SU-DHL-6 (cell line): ENCODE measurements at regions not wholly inside any gene's neighbourhood (a gene's known extent, or its start where the extent isn't known, plus 50 kb on each side); places are given as distances from the start of the nearest gene placed in this dataset.
A peak's percentile ranks its signal among the peaks of the same experiment; 100 is the strongest.
"Not testable (repeated sequence)": the region's sequence is repeated elsewhere in the genome, so short reads cannot be mapped to it uniquely, and the experiment has no call there.

Source experiments
- H2AFZ ChIP-seq: fragments of 200-600 bp; sonication (generic); 2 replicates; pipeline ENCODE4 v1.6.1; 2014; ENCODE audit warnings: low read depth, mild to moderate bottlenecking, moderate library complexity, mixed read lengths, antibody characterized with exemption, low read length; ENCODE audit not compliant: severe bottlenecking
- H3F3A ChIP-seq: fragments of 200-600 bp; shearing (Covaris generic); 2 replicates; pipeline ENCODE4 v1.6.0; 2016; ENCODE audit warnings: antibody characterized with exemption, mild to moderate bottlenecking; ENCODE audit not compliant: insufficient read depth
- H3K27ac ChIP-seq: fragments of 200-600 bp; sonication (generic); 2 replicates; pipeline ENCODE4 v1.5.1; 2016; ENCODE audit warnings: low read depth, mild to moderate bottlenecking, low read length, moderate library complexity, mixed read lengths
- H3K27me3 ChIP-seq: fragments of 200-600 bp; sonication (generic), shearing (Covaris generic); 2 replicates; pipeline ENCODE4 v1.6.0; 2014; ENCODE audit warnings: mild to moderate bottlenecking, low read length
- H3K36me3 ChIP-seq: fragments of 200-600 bp; sonication (generic); 2 replicates; pipeline ENCODE4 v1.6.1; 2014; ENCODE audit warnings: mild to moderate bottlenecking, low read length, mixed read lengths
- H3K4me2 ChIP-seq: fragments of 300-600, 200-600 bp; shearing (Covaris generic), sonication (generic); 2 replicates; pipeline ENCODE4 v1.6.0; 2014; ENCODE audit warnings: low read length, low read depth, mild to moderate bottlenecking; ENCODE audit not compliant: poor library complexity, severe bottlenecking
- H3K4me3 ChIP-seq: fragments of 200-600 bp; sonication (generic); 2 replicates; pipeline ENCODE4 v1.5.1; 2014; ENCODE audit warnings: antibody characterized with exemption, low read length, mild to moderate bottlenecking, mixed read lengths; ENCODE audit not compliant: insufficient read depth, poor library complexity, severe bottlenecking
- H3K79me2 ChIP-seq: fragments of 200-600 bp; sonication (generic); 2 replicates; pipeline ENCODE4 v1.6.1; 2014; ENCODE audit warnings: mild to moderate bottlenecking, low read length, moderate library complexity; ENCODE audit not compliant: insufficient read depth
- H3K9ac ChIP-seq: fragments of 200-600 bp; sonication (generic); 2 replicates; pipeline ENCODE4 v1.7.0; 2014; ENCODE audit warnings: mild to moderate bottlenecking, low read length
- H3K9me2 ChIP-seq: fragments of 200-600 bp; sonication (generic); replicated peaks from 2 replicates; pipeline ENCODE4 v1.6.1; 2014; ENCODE audit warnings: low read length; ENCODE audit not compliant: insufficient read depth
- H3K9me3 ChIP-seq: fragments of 200-600 bp; sonication (generic); 2 replicates; pipeline ENCODE4 v1.6.1; 2014; ENCODE audit warnings: low read length, mixed read lengths; ENCODE audit not compliant: insufficient read depth
- H4K20me1 ChIP-seq: fragments of 200-600 bp; sonication (generic); 2 replicates; pipeline ENCODE4 v1.6.1; 2014; ENCODE audit warnings: low read depth, mild to moderate bottlenecking, antibody characterized with exemption, low read length, moderate library complexity, mixed read lengths
- EZH2phosphoT487 ChIP-seq: fragments of 200-600 bp; sonication (generic), shearing (Covaris generic); conservative IDR thresholded peaks from 2 replicates; pipeline ENCODE4 v1.6.1; 2018; ENCODE audit warnings: mild to moderate bottlenecking, antibody characterized with exemption, low read length, moderate library complexity, mixed read lengths
- TF ChIP-seq, protein P1 (sequence below): fragments of 200-600 bp; sonication (generic); IDR thresholded peaks from one replicate; pipeline ENCODE4 v1.5.1; 2017; ENCODE audit warnings: antibody characterized with exemption, mild to moderate bottlenecking, low read length, moderate library complexity; ENCODE audit not compliant: insufficient read depth, poor library complexity, severe bottlenecking

DNA sequence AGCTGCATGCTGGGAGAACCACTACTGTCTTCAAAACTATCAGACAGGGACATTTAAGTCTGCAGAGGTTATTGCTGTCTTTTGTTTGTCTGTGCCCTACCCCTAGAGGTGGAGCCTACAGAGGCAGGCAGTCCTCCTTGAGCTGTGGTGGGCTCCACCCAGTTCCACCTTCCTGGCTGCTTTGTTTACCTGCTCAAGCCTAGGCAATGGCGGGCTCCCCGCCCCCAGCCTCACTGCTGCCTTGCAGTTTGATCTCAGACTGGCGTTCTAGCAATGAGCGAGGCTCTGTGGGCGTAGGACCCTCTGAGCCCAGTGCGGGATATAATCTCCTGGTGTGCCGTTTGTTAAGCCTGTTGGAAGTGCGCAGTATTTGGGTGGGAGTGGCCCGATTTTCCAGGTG is 93.7 kb upstream of the ATF7IP2 start:
- not testable (repeated sequence) for H3K36me3 ChIP-seq, H3K9ac ChIP-seq, H3F3A ChIP-seq, H4K20me1 ChIP-seq, H3K9me2 ChIP-seq, H2AFZ ChIP-seq, H3K4me2 ChIP-seq, H3K79me2 ChIP-seq, H3K27me3 ChIP-seq, H3K4me3 ChIP-seq, H3K9me3 ChIP-seq, H3K27ac ChIP-seq

DNA sequence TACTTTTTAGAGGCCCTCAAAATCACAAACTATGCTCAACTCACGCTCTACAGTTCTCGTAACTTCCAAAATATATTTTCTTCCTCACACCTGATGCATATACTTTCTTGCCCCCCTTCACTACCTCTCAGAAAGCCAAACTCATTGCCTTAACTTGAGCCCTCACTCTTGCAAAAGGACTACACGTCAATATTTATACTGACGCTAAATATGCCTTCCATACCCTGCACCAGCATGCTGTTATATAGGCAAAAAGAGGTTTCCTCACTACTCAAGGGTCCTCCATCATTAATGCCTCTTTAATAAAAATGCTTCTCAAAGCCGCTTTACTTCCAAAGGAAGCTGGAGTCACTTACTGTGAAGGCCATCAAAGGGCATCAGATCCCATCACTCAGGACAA is 92.9 kb upstream of the ATF7IP2 start:
- H3K27ac ChIP-seq, H3K36me3 ChIP-seq, H4K20me1 ChIP-seq, H3K79me2 ChIP-seq, H3F3A ChIP-seq, H3K27me3 ChIP-seq, H3K9me2 ChIP-seq, H3K4me3 ChIP-seq, H3K9me3 ChIP-seq, H3K9ac ChIP-seq, H3K4me2 ChIP-seq, H2AFZ ChIP-seq: not testable (repeated sequence)

DNA sequence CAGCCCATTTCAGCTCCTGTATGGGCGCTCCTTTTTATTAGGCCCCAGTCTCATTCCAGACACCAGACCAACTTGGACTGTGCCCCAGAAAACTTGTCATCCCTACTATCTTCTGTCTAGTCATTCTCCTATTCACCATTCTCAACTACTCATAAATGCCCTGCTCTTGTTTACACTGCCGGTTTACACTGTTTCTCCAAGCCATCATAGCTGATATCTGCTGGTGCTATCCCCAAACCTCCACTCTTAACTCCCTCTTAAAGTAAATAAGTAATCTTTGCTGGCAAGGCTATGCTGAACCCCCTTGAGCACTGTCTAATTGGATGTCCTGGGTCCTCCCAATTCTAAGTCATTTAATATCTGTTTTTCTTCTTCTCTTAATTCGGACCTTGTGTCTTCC is 91.7 kb upstream of the ATF7IP2 start:
- not testable (repeated sequence) for H2AFZ ChIP-seq, H3K27me3 ChIP-seq, H3K9ac ChIP-seq, H3K79me2 ChIP-seq, H3K9me2 ChIP-seq, H3K9me3 ChIP-seq, H3K36me3 ChIP-seq, H3K4me2 ChIP-seq, H3K4me3 ChIP-seq, H4K20me1 ChIP-seq, H3K27ac ChIP-seq
- peaks cover 18% of the 10 kb centered on the region for H3F3A ChIP-seq

DNA sequence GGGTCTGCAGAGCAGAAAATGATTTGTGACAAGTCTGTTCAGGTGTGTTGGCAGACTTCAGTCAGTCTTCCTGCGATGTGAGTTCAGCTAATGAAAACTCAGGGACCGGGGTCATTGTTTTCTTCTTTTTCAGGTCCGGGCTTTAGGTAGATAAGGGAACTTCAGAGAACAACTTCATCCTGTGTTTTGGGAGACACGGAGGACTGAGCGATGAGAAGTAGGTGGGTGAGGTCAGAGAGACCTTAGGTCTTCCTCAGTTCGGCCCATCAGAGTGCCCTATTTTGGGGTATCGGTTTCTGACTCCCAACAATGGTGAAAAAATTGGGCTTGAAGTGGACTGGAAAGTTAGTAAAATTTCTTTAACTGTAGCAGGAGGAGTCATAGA is 88.9 kb upstream of the ATF7IP2 start:
- Histone ChIP-seq H3K9ac (peak overlapping the region; percentile 58), H3K27me3 (no peaks in the 10 kb centered on the region), H3F3A (peaks cover 18% of the 10 kb centered on the region), H3K9me2 (no peaks in the 10 kb centered on the region), H2AFZ (no peak overlapping the region), H3K36me3 (no peaks in the 10 kb centered on the region), H3K9me3 (no peaks in the 10 kb centered on the region), H3K79me2 (no peaks in the 10 kb centered on the region), H3K4me2 (peak overlapping the region; percentile 68), H3K27ac (peak overlapping the region; percentile 96), H4K20me1 (no peaks in the 10 kb centered on the region), H3K4me3 (peak overlapping the region; percentile 30)
- TF ChIP-seq, protein P1, sequence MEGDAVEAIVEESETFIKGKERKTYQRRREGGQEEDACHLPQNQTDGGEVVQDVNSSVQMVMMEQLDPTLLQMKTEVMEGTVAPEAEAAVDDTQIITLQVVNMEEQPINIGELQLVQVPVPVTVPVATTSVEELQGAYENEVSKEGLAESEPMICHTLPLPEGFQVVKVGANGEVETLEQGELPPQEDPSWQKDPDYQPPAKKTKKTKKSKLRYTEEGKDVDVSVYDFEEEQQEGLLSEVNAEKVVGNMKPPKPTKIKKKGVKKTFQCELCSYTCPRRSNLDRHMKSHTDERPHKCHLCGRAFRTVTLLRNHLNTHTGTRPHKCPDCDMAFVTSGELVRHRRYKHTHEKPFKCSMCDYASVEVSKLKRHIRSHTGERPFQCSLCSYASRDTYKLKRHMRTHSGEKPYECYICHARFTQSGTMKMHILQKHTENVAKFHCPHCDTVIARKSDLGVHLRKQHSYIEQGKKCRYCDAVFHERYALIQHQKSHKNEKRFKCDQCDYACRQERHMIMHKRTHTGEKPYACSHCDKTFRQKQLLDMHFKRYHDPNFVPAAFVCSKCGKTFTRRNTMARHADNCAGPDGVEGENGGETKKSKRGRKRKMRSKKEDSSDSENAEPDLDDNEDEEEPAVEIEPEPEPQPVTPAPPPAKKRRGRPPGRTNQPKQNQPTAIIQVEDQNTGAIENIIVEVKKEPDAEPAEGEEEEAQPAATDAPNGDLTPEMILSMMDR = no peak
- TF ChIP-seq EZH2phosphoT487 = no peak

DNA sequence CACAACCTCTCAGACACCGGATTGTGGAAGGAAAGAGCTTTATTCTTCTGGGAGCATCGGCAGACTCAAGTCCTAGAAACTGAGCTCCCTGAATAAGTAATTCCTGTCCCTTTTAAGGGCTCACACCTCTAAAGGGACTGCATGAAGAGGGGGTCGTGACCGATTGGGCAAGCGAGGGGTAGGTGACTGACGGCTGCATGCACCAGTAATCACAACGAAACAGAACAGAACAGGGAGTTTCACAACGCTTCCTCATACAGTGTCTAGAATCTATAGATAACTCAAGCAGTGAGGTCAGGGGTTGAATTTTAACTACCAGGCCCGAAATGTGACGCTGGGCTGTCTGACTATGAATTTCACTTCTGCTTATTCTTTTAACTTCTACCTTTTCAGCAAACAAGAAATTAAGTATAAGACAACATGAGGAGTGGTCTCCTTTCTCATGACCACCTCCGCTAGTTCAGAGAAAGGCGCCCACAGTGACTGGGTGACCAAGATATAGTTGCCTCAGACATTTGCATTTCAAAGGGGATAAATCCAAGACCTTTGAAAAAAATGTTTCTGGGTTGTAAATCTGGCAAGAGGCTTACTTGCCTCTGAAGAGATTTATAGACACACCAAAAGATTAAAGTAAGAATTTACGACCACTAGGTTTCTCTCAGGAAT is 88.4 kb upstream of the ATF7IP2 start:
- H3K27me3 ChIP-seq = no peaks in the 10 kb centered on the region
- H4K20me1 ChIP-seq = no peaks in the 10 kb centered on the region
- H3K9ac ChIP-seq = peak overlapping the region; percentile 58
- H3K27ac ChIP-seq = peak overlapping the region; percentile 96
- TF ChIP-seq EZH2phosphoT487 = no peak
- TF ChIP-seq, protein P1 = no peak
- H3K9me3 ChIP-seq = no peaks in the 10 kb centered on the region
- H3K79me2 ChIP-seq = no peaks in the 10 kb centered on the region
- H2AFZ ChIP-seq = no peak overlapping the region
- peaks cover 18% of the 10 kb centered on the region for H3F3A ChIP-seq
- peak overlapping the region; percentile 33 for H3K4me3 ChIP-seq
- no peaks in the 10 kb centered on the region for H3K36me3 ChIP-seq
- H3K4me2 ChIP-seq = peak overlapping the region; percentile 68
- H3K9me2 ChIP-seq = no peaks in the 10 kb centered on the region
